Smooth muscle cell (in vitro differentiated cells): ENCODE measurements at regions not wholly inside any gene's neighbourhood (a gene's known extent, or its start where the extent isn't known, plus 50 kb on each side); places are given as distances from the start of the nearest gene placed in this dataset.

ENCODE experiments used
- DNase-seq: peaks from one replicate; lab custom pipeline; 2025; ENCODE audit not compliant: unreplicated experiment; lab: John Stamatoyannopoulos, UW
- H2AFZ ChIP-seq: fragments of 200-600 bp; sonication (generic); 2 replicates; pipeline ENCODE4 v1.6.0; 2016; ENCODE audit warnings: antibody characterized with exemption, low read depth, mild to moderate bottlenecking
- H3F3A ChIP-seq: fragments of 200-600 bp; sonication (generic); 2 replicates; pipeline ENCODE4 v1.6.0; 2017; ENCODE audit warnings: antibody characterized with exemption, low read depth
- H3K27ac ChIP-seq: fragments of 200-600 bp; sonication (generic); 2 replicates; pipeline ENCODE4 v1.5.1; 2016; ENCODE audit warnings: low read depth, mild to moderate bottlenecking
- H3K27me3 ChIP-seq: fragments of 200-600 bp; sonication (generic); 2 replicates; pipeline ENCODE4 v1.6.1; 2016; ENCODE audit warnings: low read depth, mild to moderate bottlenecking
- H3K36me3 ChIP-seq: fragments of 200-600 bp; sonication (generic); 2 replicates; pipeline ENCODE4 v1.5.1; 2016; ENCODE audit warnings: low read depth
- H3K4me1 ChIP-seq: fragments of 200-600 bp; sonication (generic); 2 replicates; pipeline ENCODE4 v1.5.1; 2016; ENCODE audit warnings: low read depth
- H3K4me2 ChIP-seq: fragments of 200-600 bp; sonication (generic); 2 replicates; pipeline ENCODE4 v1.6.0; 2016; ENCODE audit warnings: mild to moderate bottlenecking
- H3K4me3 ChIP-seq: fragments of 200-600 bp; sonication (generic); 2 replicates; pipeline ENCODE4 v1.5.1; 2016; ENCODE audit warnings: mild to moderate bottlenecking
- H3K79me2 ChIP-seq: fragments of 200-600 bp; sonication (generic); 2 replicates; pipeline ENCODE4 v1.6.0; 2016; ENCODE audit warnings: low read depth, mild to moderate bottlenecking
- H3K9ac ChIP-seq: fragments of 200-600 bp; sonication (generic); 2 replicates; pipeline ENCODE4 v1.6.0; 2016; ENCODE audit warnings: low read depth
- H3K9me3 ChIP-seq: fragments of 200-600 bp; sonication (generic); replicated peaks from 2 replicates; pipeline ENCODE4 v1.5.1; 2016; ENCODE audit warnings: low read depth
- H4K20me1 ChIP-seq: fragments of 200-600 bp; sonication (generic); 2 replicates; pipeline ENCODE4 v1.6.0; 2016; ENCODE audit warnings: low read depth
- CTCF ChIP-seq: fragments of 200-600 bp; sonication (generic); IDR thresholded peaks from 2 replicates; pipeline ENCODE4 v1.5.1; 2017; ENCODE audit warnings: borderline replicate concordance, mild to moderate bottlenecking, antibody characterized with exemption; ENCODE audit not compliant: insufficient read depth, poor library complexity, severe bottlenecking
- WGBS: methylation state at CpG from one replicate; pipeline ENCODE4 v1.1.7; 2016; ENCODE audit warnings: low lambda C conversion rate; 5-methylcytosine and 5-hydroxymethylcytosine counted together

DNA sequence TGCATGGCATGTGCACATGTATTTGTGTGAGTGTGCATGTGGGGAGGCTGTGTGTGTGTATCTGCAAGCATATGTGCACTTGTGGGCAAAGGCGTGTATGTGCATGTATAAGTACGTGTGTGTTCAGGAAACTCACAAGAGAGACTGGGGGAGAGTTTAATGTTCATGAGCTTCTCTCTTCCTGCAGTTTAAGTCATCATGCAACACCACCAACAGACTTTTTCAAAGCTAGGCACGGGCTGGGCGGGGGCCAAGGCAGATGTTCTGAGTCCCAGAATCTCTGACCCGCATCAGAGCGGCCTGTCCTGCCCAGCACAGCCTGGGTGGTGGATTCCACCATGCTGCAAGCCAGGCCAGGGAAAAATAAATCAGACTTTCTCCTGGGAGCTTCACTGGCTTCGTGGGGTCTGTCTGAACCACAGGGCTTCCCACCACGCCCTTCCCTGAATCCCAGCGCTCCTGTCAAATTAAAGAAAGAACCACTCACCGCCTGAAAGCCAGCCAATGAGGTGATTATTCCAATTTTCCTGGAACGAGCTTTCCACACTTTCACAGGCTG, 75.7 kb downstream of the PITPNM2 start:
- no peak overlapping the region for H3K27ac ChIP-seq
- H3K9ac ChIP-seq: no peak overlapping the region
- no peaks in the 10 kb centered on the region for H3K36me3 ChIP-seq
- H3K4me1 ChIP-seq: peaks cover 24% of the 10 kb centered on the region
- H3K4me2 ChIP-seq: peak overlapping the region; percentile 48
- H3F3A ChIP-seq: no peaks in the 10 kb centered on the region
- H3K79me2 ChIP-seq: no peaks in the 10 kb centered on the region
- TF ChIP-seq CTCF: no peak
- H4K20me1 ChIP-seq: peaks cover 4% of the 10 kb centered on the region
- WGBS: 71% methylated on average over 11 of the region's 11 CpGs
- no peaks in the 10 kb centered on the region for H3K9me3 ChIP-seq
- DNase-seq: no peak
- H3K4me3 ChIP-seq: no peak overlapping the region
- H2AFZ ChIP-seq: no peak overlapping the region
- no peaks in the 10 kb centered on the region for H3K27me3 ChIP-seq

GRCh38 chr12:123073962-123074801, 76.7 kb downstream of the PITPNM2 start:
- peaks cover 4% of the 10 kb centered on the region for H4K20me1 ChIP-seq
- DNase-seq: no peak
- no peaks in the 10 kb centered on the region for H3K27me3 ChIP-seq
- H3K4me1 ChIP-seq: peaks cover 24% of the 10 kb centered on the region
- WGBS: 91% methylated on average over 8 of the region's 8 CpGs
- H3K27ac ChIP-seq: no peak overlapping the region
- H3K4me2 ChIP-seq: no peak overlapping the region
- no peak for TF ChIP-seq CTCF
- H3K9ac ChIP-seq: no peak overlapping the region
- H3K36me3 ChIP-seq: no peaks in the 10 kb centered on the region
- H3K4me3 ChIP-seq: no peak overlapping the region
- no peaks in the 10 kb centered on the region for H3K79me2 ChIP-seq
- no peaks in the 10 kb centered on the region for H3F3A ChIP-seq
- no peaks in the 10 kb centered on the region for H3K9me3 ChIP-seq
- no peak overlapping the region for H2AFZ ChIP-seq

GRCh38 chr12:123073292-123073691, 77.6 kb downstream of the PITPNM2 start:
- Histone ChIP-seq H2AFZ (no peak overlapping the region), H3K79me2 (no peaks in the 10 kb centered on the region), H3K4me2 (no peak overlapping the region), H3K9me3 (no peaks in the 10 kb centered on the region), H4K20me1 (peaks cover 4% of the 10 kb centered on the region), H3K9ac (no peak overlapping the region), H3K36me3 (no peaks in the 10 kb centered on the region), H3K27ac (no peak overlapping the region), H3K4me3 (no peak overlapping the region), H3F3A (no peaks in the 10 kb centered on the region), H3K27me3 (no peaks in the 10 kb centered on the region), H3K4me1 (peaks cover 24% of the 10 kb centered on the region)
- no peak for DNase-seq
- TF ChIP-seq CTCF: no peak
- 92% methylated on average over 3 of the region's 3 CpGs for WGBS
